ENCODE measurements at regions not wholly inside any gene's neighbourhood (a gene's known extent, or its start where the extent isn't known, plus 50 kb on each side); places are given as distances from the start of the nearest gene placed in this dataset.

DNA sequence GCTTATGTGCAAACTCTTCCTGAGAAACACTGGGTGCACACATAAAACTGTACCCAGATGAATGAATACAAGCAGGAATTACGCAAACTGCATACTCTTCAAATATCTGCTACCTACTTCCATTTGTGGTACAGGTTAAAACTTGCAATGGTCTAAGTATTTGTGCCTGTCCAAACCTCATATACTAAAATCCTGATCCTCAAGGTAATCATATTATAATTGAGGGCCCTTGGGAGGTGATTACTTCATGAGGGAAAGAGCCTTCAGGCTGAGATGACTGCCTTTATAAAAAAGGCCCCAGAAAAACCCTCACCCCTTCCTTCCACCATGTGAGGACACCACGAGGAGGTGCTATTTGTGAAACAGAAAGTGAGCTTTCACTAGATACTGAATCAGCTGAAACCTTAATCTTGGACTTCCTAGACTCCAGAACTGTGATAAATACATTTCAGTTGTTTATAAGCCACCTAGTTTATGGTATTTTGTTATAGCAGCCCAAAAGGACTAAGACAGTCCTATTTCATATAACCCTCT is 1977.2 kb downstream of the PCDH7 start:
- TF ChIP-seq CTCF (IDR thresholded peaks at IDR 0.05; ENCODE audit: poor library complexity) (no peak), EZH2 (IDR thresholded peaks at IDR 0.05; ENCODE audit: borderline replicate concordance) (no peak), EZH2phosphoT487 (IDR thresholded peaks at IDR 0.05; ENCODE audit: low read depth, severe bottlenecking, unreplicated experiment) (no peak)
